DOHH2 (cell line): ENCODE measurements at regions not wholly inside any gene's neighbourhood (a gene's known extent, or its start where the extent isn't known, plus 50 kb on each side); places are given as distances from the start of the nearest gene placed in this dataset.

Experiments used
- H3F3A ChIP-seq: fragments of 200-600 bp; sonication (generic), shearing (Covaris generic); 2 replicates; pipeline ENCODE4 v1.6.0; 2016; ENCODE audit warnings: antibody characterized with exemption, mild to moderate bottlenecking; ENCODE audit not compliant: control insufficient read depth, insufficient read depth
- H3K27ac ChIP-seq: fragments of 200-600 bp; sonication (generic); 2 replicates; pipeline ENCODE4 v1.5.1; 2014; ENCODE audit warnings: low read depth, mild to moderate bottlenecking, low read length, moderate library complexity
- H3K27me3 ChIP-seq: fragments of 200-600 bp; sonication (generic); 2 replicates; pipeline ENCODE4 v1.6.1; 2014; ENCODE audit warnings: mild to moderate bottlenecking, low read length, mixed read lengths; ENCODE audit not compliant: control insufficient read depth
- H3K36me3 ChIP-seq: fragments of 200-600 bp; sonication (generic); 2 replicates; pipeline ENCODE4 v1.6.1; 2014; ENCODE audit warnings: mild to moderate bottlenecking, low read length, moderate library complexity, mixed read lengths; ENCODE audit not compliant: control insufficient read depth
- H3K4me1 ChIP-seq: fragments of 200-600 bp; sonication (generic); 2 replicates; pipeline ENCODE4 v1.6.1; 2014; ENCODE audit warnings: mild to moderate bottlenecking, low read length, mixed read lengths; ENCODE audit not compliant: control insufficient read depth
- H3K4me2 ChIP-seq: fragments of 200-600 bp; sonication (generic); 2 replicates; pipeline ENCODE4 v1.6.0; 2014; ENCODE audit warnings: mild to moderate bottlenecking, low read length, moderate library complexity
- H3K4me3 ChIP-seq: fragments of 200-600 bp; sonication (generic); 2 replicates; pipeline ENCODE4 v1.5.1; 2014; ENCODE audit warnings: mild to moderate bottlenecking, low read length, mixed read lengths
- H3K79me2 ChIP-seq: fragments of 200-600 bp; sonication (generic); 2 replicates; pipeline ENCODE4 v1.6.1; 2014; ENCODE audit warnings: mild to moderate bottlenecking, low read length, mixed read lengths; ENCODE audit not compliant: control insufficient read depth
- H3K9me2 ChIP-seq: fragments of 200-600 bp; sonication (generic); replicated peaks from 2 replicates; pipeline ENCODE4 v1.6.1; 2014; ENCODE audit warnings: mild to moderate bottlenecking, low read length, mixed read lengths; ENCODE audit not compliant: control insufficient read depth
- H3K9me3 ChIP-seq: fragments of 200-600 bp; sonication (generic); 2 replicates; pipeline ENCODE4 v1.6.1; 2014; ENCODE audit warnings: antibody characterized with exemption, low read length, mixed read lengths; ENCODE audit not compliant: control insufficient read depth, insufficient read depth
- H4K20me1 ChIP-seq: fragments of 200-600 bp; sonication (generic); 2 replicates; pipeline ENCODE4 v1.6.0; 2014; ENCODE audit warnings: low read depth, mild to moderate bottlenecking, antibody characterized with exemption, low read length, moderate library complexity; ENCODE audit not compliant: control insufficient read depth, insufficient read depth
- EZH2phosphoT487 ChIP-seq: fragments of 200-600 bp; sonication (generic); IDR thresholded peaks from 2 replicates; pipeline ENCODE4 v1.6.1; 2017; ENCODE audit warnings: borderline replicate concordance, mild to moderate bottlenecking, antibody characterized with exemption, low read length, moderate library complexity, mixed read lengths
- TF ChIP-seq, protein P1 (sequence below): fragments of 200-600 bp; sonication (generic); IDR thresholded peaks from one replicate; pipeline ENCODE4 v1.5.1; 2014; ENCODE audit warnings: antibody characterized with exemption, mild to moderate bottlenecking, low read depth, low read length; ENCODE audit not compliant: poor library complexity, severe bottlenecking

- TF ChIP-seq, protein P1, sequence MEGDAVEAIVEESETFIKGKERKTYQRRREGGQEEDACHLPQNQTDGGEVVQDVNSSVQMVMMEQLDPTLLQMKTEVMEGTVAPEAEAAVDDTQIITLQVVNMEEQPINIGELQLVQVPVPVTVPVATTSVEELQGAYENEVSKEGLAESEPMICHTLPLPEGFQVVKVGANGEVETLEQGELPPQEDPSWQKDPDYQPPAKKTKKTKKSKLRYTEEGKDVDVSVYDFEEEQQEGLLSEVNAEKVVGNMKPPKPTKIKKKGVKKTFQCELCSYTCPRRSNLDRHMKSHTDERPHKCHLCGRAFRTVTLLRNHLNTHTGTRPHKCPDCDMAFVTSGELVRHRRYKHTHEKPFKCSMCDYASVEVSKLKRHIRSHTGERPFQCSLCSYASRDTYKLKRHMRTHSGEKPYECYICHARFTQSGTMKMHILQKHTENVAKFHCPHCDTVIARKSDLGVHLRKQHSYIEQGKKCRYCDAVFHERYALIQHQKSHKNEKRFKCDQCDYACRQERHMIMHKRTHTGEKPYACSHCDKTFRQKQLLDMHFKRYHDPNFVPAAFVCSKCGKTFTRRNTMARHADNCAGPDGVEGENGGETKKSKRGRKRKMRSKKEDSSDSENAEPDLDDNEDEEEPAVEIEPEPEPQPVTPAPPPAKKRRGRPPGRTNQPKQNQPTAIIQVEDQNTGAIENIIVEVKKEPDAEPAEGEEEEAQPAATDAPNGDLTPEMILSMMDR, result no peak
- TF ChIP-seq EZH2phosphoT487, result no peak
- H3F3A ChIP-seq, result no peaks in the 10 kb centered on the region
These were observed 713.0 kb upstream of the MARCKS start for GRCh38 chr6:113144117-113144516.

GRCh38 chr6:113146878-113147277 lies 710.3 kb upstream of the MARCKS start:
- H3K36me3 ChIP-seq, result no peaks in the 10 kb centered on the region
- no peaks in the 10 kb centered on the region for H3K27me3 ChIP-seq
- no peaks in the 10 kb centered on the region for H3K79me2 ChIP-seq
- no peaks in the 10 kb centered on the region for H3K4me1 ChIP-seq
- H3K27ac ChIP-seq, result no peak overlapping the region
- TF ChIP-seq, protein P1, result no peak
- TF ChIP-seq EZH2phosphoT487, result no peak
- H3K4me3 ChIP-seq, result no peak overlapping the region
- no peaks in the 10 kb centered on the region for H4K20me1 ChIP-seq
- no peaks in the 10 kb centered on the region for H3F3A ChIP-seq
- H3K4me2 ChIP-seq, result no peak overlapping the region
- H3K9me3 ChIP-seq, result no peaks in the 10 kb centered on the region
- H3K9me2 ChIP-seq, result no peaks in the 10 kb centered on the region

More at GRCh38 chr6:113144117-113144516, 713.0 kb upstream of the MARCKS start:
- no peaks in the 10 kb centered on the region for H4K20me1 ChIP-seq
- H3K4me3 ChIP-seq, result no peak overlapping the region
- H3K36me3 ChIP-seq, result no peaks in the 10 kb centered on the region
- H3K9me3 ChIP-seq, result no peaks in the 10 kb centered on the region
- H3K4me1 ChIP-seq, result no peaks in the 10 kb centered on the region
- H3K79me2 ChIP-seq, result no peaks in the 10 kb centered on the region
- H3K9me2 ChIP-seq, result no peaks in the 10 kb centered on the region
- no peaks in the 10 kb centered on the region for H3K27me3 ChIP-seq
- no peak overlapping the region for H3K27ac ChIP-seq
- H3K4me2 ChIP-seq, result no peak overlapping the region

- Histone ChIP-seq H3K27me3 (no peaks in the 10 kb centered on the region), H3K9me3 (no peaks in the 10 kb centered on the region), H3K4me3 (no peak overlapping the region), H3K27ac (no peak overlapping the region), H3K79me2 (no peaks in the 10 kb centered on the region), H3K9me2 (no peaks in the 10 kb centered on the region), H3K4me2 (no peak overlapping the region), H3F3A (no peaks in the 10 kb centered on the region), H4K20me1 (no peaks in the 10 kb centered on the region), H3K36me3 (no peaks in the 10 kb centered on the region), H3K4me1 (no peaks in the 10 kb centered on the region)
- TF ChIP-seq EZH2phosphoT487, result no peak
- TF ChIP-seq, protein P1, result no peak
These were observed 709.6 kb upstream of the MARCKS start for GRCh38 chr6:113147544-113147943.
